Osteoblast (primary cell): ENCODE measurements at regions not wholly inside any gene's neighbourhood (a gene's known extent, or its start where the extent isn't known, plus 50 kb on each side); places are given as distances from the start of the nearest gene placed in this dataset.

ENCODE experiments used
- DNase-seq: peaks from one replicate; pipeline ENCODE4 v3.0.0; 2011; ENCODE audit warnings: low spot score, mixed read lengths; ENCODE audit not compliant: insufficient read length; ENCODE audit errors: missing footprints
- H2AFZ ChIP-seq: 2 replicates; pipeline ENCODE4 v1.6.0; 2011; ENCODE audit warnings: mild to moderate bottlenecking, low read length
- H3K27ac ChIP-seq: 2 replicates; pipeline ENCODE4 v1.5.1; 2011; ENCODE audit warnings: mild to moderate bottlenecking, low read depth, low read length, moderate library complexity
- H3K27me3 ChIP-seq: 2 replicates; pipeline ENCODE4 v1.6.0; 2012; ENCODE audit warnings: mild to moderate bottlenecking, control low read depth, inconsistent platforms, low read length, moderate library complexity; ENCODE audit not compliant: insufficient read depth
- H3K36me3 ChIP-seq: 2 replicates; pipeline ENCODE4 v1.5.1; 2011; ENCODE audit warnings: mild to moderate bottlenecking, low read length, control low read depth, moderate library complexity; ENCODE audit not compliant: insufficient read depth
- H3K4me1 ChIP-seq: 2 replicates; pipeline ENCODE4 v1.5.1; 2011; ENCODE audit warnings: mild to moderate bottlenecking, low read length, control low read depth, moderate library complexity; ENCODE audit not compliant: insufficient read depth
- H3K4me2 ChIP-seq: 2 replicates; pipeline ENCODE4 v1.6.0; 2011; ENCODE audit warnings: mild to moderate bottlenecking, low read length; ENCODE audit not compliant: insufficient read depth
- H3K4me3 ChIP-seq: fragments of 200-600 bp; sonication (generic); 3 replicates; pipeline ENCODE4 v1.5.1; 2012; ENCODE audit warnings: mild to moderate bottlenecking, low read length, inconsistent platforms; ENCODE audit not compliant: insufficient read depth
- H3K79me2 ChIP-seq: 2 replicates; pipeline ENCODE4 v1.6.0; 2012; ENCODE audit warnings: mild to moderate bottlenecking, low read length, control low read depth, inconsistent platforms; ENCODE audit not compliant: insufficient read depth
- H3K9me3 ChIP-seq: 2 replicates; pipeline ENCODE4 v1.5.1; 2011; ENCODE audit warnings: low read depth, low read length, control low read depth
- H4K20me1 ChIP-seq: 2 replicates; pipeline ENCODE4 v1.6.0; 2012; ENCODE audit warnings: mild to moderate bottlenecking, low read length, control low read depth; ENCODE audit not compliant: insufficient read depth
- TF ChIP-seq, protein P1 (sequence below): IDR thresholded peaks from 2 replicates; pipeline ENCODE4 v1.5.1; 2011; ENCODE audit warnings: mild to moderate bottlenecking, low read depth, low read length, moderate library complexity; ENCODE audit errors: extremely low read depth

DNA sequence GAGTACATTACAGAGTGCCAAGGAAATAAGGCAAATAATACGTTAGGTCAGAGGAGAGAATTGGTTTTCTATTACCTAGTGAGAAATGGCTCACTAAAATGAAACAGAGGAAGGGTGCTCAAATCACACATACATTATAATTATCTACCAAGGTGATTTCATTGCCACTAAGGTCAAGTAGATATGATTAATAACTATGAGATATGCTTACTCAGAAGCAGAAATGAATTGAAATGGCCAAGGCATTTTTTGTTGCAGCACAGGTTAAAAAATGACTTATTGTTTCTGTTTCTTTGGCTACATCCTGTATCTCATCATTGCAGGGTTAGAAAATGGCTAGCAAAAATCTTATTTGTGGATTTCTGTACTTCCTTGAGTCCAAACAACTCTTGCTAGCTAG, 154.5 kb upstream of the GORAB start:
- H2AFZ ChIP-seq = no peak overlapping the region
- no peaks in the 10 kb centered on the region for H3K4me1 ChIP-seq
- no peaks in the 10 kb centered on the region for H4K20me1 ChIP-seq
- no peak for DNase-seq
- no peak overlapping the region for H3K4me3 ChIP-seq
- TF ChIP-seq, protein P1, sequence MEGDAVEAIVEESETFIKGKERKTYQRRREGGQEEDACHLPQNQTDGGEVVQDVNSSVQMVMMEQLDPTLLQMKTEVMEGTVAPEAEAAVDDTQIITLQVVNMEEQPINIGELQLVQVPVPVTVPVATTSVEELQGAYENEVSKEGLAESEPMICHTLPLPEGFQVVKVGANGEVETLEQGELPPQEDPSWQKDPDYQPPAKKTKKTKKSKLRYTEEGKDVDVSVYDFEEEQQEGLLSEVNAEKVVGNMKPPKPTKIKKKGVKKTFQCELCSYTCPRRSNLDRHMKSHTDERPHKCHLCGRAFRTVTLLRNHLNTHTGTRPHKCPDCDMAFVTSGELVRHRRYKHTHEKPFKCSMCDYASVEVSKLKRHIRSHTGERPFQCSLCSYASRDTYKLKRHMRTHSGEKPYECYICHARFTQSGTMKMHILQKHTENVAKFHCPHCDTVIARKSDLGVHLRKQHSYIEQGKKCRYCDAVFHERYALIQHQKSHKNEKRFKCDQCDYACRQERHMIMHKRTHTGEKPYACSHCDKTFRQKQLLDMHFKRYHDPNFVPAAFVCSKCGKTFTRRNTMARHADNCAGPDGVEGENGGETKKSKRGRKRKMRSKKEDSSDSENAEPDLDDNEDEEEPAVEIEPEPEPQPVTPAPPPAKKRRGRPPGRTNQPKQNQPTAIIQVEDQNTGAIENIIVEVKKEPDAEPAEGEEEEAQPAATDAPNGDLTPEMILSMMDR = no peak
- no peaks in the 10 kb centered on the region for H3K9me3 ChIP-seq
- H3K27me3 ChIP-seq = no peaks in the 10 kb centered on the region
- H3K4me2 ChIP-seq = no peak overlapping the region
- no peaks in the 10 kb centered on the region for H3K36me3 ChIP-seq
- H3K27ac ChIP-seq = no peak overlapping the region
- H3K79me2 ChIP-seq = no peaks in the 10 kb centered on the region

DNA sequence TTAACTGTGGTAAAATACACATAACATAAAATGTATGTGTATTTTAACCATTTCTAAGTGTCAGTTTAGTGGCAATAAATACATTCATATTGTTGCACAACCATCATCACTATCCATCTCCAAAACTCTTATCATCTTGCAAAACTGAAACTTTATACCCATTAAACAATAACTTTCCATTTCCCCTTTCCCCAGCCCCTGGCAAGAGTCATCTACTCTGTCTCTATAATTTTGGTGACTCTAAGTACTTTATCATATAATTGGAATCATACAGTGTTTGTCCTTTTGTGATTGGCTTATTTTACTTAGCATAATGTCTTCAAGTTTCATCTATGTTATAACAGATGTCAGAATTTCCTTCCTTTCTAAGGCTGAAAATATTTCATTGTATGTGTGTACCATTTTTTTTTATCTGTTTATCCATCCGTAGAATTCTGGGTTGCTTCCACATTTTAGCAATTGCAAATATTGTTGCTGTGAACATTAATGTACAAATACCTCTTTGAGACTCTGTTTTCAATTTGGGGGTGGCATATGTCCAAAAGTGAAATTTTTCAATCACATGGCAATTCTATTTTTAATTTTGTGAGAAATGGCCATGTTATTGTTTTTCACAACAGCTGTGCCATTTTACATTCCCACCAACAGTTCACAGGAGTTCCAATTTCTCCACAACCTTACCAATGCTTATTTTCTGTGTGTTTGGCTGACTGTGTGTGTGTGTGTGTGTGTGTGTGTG, 153.9 kb upstream of the GORAB start:
- Histone ChIP-seq H3K4me1 (no peaks in the 10 kb centered on the region), H3K36me3 (no peaks in the 10 kb centered on the region), H2AFZ (no peak overlapping the region), H4K20me1 (no peaks in the 10 kb centered on the region), H3K4me3 (no peak overlapping the region), H3K79me2 (no peaks in the 10 kb centered on the region), H3K4me2 (no peak overlapping the region), H3K9me3 (no peaks in the 10 kb centered on the region), H3K27ac (no peak overlapping the region), H3K27me3 (no peaks in the 10 kb centered on the region)
- TF ChIP-seq, protein P1 = no peak
- DNase-seq = no peak

DNA sequence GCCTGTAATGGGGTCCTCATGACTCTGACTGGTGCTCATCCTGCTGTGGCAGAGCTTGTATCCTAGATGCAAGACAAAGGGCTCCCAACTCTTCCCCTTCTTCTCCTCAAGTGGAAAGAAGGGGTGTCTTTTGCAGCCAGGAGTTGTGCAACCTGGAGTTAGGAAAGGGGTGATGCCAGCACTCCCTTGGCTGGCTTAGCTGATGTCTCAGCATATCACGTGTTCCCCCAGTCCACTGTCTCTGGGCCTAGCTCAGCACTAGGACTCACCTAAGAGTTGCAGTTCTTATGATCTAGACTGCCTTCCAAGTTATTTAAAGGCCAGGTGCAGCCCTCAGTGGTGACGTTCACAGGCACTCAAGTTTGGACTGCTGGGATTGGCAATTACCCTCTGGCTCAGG, 146.2 kb upstream of the GORAB start:
- Histone ChIP-seq H3K4me1 (no peaks in the 10 kb centered on the region), H2AFZ (no peak overlapping the region), H3K36me3 (no peaks in the 10 kb centered on the region), H3K79me2 (no peaks in the 10 kb centered on the region), H3K27ac (no peak overlapping the region), H3K4me2 (no peak overlapping the region), H3K9me3 (no peaks in the 10 kb centered on the region), H3K27me3 (no peaks in the 10 kb centered on the region), H4K20me1 (no peaks in the 10 kb centered on the region), H3K4me3 (no peak overlapping the region)
- no peak for DNase-seq
- TF ChIP-seq, protein P1 = no peak

DNA sequence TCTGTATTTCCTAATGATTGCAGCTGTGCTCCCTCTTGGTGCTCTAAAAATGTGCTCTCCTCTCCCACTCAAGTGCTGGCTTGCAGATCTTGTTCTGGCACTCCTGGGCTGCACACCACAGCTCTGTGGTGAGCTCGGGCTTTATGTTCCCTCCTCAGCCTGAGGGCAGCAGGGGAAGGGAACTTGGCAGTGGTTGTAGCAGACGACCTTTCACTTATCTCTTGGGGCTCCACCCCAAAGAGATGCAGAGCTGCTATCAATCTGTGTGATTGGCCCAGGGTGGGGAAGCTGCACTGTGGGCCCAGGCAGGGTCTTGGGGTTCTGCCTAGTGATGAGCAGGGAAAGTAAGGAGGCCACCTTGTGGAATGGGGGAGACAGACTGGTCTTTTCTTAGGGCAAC, 143.5 kb upstream of the GORAB start:
- Histone ChIP-seq H3K79me2 (no peaks in the 10 kb centered on the region), H3K27me3 (no peaks in the 10 kb centered on the region), H2AFZ (no peak overlapping the region), H3K4me3 (no peak overlapping the region), H3K9me3 (no peaks in the 10 kb centered on the region), H3K27ac (no peak overlapping the region), H3K4me2 (no peak overlapping the region), H4K20me1 (no peaks in the 10 kb centered on the region), H3K4me1 (no peaks in the 10 kb centered on the region), H3K36me3 (no peaks in the 10 kb centered on the region)
- TF ChIP-seq, protein P1 = no peak
- no peak for DNase-seq
